Stromal cell of bone marrow (primary cell): ENCODE measurements at regions not wholly inside any gene's neighbourhood (a gene's known extent, or its start where the extent isn't known, plus 50 kb on each side); places are given as distances from the start of the nearest gene placed in this dataset.
A peak's percentile ranks its signal among the peaks of the same experiment; 100 is the strongest.

Experiments
- DNase-seq: peaks from one replicate; pipeline ENCODE4 v3.0.0-alpha.2; 2012; ENCODE audit warnings: low read depth

DNA sequence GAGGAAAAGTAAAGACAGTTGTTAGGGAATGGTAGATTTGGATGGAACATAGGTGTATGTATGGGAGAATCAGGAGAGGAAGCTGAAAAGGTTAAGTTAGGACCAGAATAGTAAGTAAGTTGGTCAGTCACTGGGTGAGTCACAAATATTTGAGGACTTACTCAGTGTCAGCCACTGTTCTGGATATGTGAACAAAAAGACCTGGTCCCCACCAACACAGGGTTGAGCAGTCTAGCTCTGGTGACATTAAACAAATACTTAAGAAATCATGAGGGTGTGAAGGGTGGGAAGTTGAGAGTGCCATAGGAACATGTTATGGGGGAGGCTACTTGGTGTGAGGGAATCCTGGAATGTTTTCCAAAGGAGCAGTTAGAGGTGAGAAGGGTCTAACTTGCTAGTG lies 246.9 kb downstream of the PTEN start:
- peak; percentile 39 for DNase-seq

DNA sequence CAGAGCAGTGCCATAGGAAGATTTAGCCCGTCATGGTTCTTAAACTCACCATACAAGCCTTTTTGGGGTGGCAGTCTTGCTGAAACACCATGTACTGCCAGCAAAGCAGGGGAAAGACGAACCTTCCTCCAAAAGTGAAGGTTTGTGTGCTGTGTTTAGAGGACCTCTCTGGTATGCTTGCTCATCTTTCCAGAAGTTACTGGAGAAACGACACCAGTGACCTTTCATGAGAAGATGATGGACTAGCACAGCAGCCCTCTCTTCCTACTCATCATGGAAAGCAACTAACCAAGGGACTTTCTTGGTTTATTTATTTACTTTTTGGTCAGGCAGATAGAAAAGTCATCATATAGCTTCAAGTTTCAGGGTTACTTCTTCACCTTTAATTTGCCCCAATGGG lies 247.4 kb downstream of the PTEN start:
- no peak for DNase-seq

DNA sequence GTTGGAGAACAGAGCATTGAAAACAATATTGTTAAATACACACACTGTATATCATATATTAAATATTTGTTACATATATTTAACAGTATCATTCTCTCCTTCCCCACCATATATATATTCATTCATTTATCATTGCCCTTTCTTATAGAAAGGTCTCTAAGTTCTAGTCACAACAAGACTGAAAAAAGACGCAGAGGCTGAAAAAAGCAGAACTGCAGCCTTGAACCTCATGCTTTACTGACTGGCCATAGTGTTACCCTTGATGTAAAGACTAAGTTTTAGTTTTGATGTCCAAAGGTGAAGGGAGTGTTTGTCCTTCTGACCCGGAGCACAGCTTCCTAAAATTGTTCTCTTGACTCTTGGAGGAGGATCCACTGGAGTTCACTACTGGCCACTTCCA lies 247.9 kb downstream of the PTEN start:
- no peak for DNase-seq

DNA sequence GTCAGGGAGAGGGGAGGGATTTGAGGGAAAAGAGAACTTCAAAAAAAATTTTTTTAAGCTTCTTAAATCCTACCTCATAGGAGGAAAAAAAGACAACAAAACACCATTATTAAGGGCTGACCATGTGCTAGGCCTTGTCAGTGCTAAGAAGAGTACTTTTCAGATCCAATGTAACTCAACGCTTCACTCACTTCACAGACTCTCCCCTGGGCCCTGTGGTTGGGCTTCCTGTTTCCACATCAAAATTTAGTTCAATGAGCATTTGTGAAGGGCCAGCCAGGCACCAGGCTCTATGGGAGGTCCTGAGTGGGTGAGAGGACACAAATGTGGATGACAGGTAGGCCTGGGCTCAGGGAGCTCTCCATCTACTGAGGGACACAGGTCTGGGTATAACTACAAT lies 249.8 kb downstream of the PTEN start:
- peak; percentile 79 for DNase-seq

DNA sequence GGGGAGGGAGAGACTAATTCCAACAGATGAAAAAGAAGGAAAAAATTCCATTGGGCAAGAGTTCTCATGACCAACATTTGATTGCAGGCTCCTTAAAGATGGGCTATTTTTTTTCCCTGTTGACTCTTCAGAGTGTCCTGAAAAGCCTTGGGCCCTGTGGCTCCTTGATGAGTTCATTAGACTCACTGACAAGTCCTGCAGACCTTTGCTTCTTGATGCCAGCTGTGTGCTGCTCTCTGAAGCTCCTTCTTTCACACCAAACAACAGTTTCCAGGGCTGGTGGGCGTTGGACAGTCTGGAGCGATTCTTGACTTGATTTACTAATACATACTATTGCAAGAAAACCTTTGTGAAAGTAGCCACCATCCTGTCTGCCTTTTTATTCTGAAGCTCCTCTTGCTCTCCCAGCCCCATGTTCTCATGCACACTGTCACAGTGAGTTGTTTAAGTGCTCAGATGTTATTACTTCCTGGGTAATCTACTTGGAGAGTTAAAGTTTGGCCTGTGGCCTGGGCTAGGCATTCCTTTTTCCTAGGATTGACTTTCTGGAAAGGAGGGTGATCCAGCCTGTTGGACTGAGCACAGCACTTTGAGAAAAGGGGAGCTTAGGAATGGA lies 250.3 kb downstream of the PTEN start:
- DNase-seq, result peak; percentile 34

DNA sequence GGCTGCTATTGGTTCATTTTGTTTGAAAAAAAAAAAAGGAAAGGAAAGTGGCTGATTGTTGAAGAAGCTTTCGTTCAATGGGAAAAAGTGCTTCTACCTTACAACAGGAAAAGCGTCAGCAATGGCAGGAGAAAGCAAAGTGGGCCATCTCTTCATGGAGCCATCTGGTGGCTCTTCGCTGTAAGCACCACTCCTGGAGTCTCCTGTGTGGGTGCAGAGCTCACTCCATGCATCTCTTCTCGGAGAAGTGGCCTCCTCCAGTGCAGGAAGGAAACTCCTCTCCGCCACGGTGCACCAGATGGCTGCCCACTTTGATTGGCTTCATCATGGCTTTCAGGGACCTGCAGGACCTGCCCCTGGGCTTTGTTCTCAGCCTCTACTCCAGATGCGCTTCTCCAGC lies 250.9 kb downstream of the PTEN start:
- no peak for DNase-seq

DNA sequence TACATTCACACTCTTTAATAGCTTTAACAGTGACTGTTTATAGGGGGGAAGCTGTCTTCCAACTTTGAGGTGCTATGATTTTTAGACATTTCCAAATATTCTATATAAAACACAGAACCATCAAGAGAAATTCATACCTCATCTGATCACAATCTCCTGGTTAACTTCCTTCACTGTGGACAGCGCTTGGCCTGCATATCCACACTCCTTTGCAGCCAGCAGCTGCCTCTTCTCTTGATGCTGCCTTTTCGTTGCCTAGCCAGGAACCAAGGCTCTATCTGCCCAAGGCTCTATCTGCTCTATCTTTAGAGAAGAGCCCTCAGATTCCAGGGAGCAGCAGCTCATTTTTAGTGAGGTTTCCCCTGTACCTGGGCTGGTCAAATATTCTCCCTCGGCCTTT lies 252.0 kb downstream of the PTEN start:
- DNase-seq, result no peak

DNA sequence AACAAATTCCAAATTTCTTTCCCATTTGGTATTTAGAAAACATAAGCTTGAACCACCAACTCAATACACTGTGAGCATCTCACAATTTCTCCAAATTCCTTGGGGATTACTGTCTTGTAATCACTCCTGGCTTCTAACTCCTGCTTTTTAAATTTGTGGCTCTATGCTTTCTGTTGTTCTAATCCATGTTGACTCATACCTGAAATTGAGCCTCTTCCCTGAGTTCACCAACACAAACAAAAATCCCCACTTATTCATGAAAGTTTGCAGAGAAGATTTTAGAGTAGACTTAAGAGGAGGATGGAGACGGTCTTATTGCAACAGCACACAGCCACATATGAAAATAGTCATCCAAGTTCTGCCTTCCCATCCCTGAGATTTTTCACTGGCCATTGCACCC lies 252.5 kb downstream of the PTEN start:
- DNase-seq, result peak; percentile 36

DNA sequence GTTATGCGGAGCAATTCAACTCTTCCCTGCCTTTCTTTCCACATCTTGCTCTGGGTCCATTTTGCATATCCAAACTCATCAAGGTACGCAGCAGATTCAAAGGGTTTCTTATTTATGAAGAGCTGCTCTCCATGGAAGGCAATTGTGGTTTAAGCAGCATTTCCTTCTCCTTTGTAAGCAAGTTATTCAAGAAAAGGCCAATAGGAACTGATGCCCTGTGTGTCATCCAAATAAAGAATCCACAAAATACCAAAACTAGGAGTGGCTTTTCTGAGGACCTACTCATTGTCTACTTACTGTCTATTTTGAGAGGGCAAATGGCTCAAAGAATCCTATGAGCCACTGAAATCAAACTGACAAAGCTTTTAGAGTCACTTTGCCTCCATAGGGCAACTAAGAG lies 253.1 kb downstream of the PTEN start:
- DNase-seq, result peak; percentile 18

DNA sequence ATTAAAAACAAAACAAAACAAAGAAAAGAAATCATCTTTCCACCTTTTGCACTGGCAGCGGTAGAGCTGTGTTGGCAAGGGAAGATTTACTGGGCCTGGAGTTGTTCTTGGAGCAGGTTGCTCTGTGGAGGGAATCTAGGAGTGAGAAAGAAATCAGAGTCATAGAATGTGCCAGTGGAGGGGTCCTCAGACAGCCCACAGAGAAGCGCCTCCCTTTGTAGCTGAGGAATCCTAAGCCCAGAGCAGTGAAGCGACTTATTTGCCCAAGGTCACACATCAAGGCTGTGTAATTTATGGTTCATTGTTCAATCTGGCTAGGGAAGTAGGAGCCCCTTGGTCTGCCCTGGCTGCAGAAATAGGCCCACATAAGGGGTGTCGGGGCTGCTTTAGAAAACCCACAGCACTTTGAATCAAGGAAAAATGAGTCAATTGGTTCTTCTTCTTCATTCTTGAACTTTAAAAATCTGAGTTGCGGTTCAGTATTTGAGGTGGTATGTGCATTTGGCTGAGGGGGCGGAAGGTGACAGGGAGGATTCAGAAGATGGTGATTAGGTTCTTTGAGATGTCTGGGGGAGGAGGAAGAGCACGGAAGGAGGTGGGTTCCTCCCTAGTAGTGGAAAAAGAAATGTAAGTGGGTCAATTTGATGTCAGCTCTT lies 253.7 kb downstream of the PTEN start:
- no peak for DNase-seq

DNA sequence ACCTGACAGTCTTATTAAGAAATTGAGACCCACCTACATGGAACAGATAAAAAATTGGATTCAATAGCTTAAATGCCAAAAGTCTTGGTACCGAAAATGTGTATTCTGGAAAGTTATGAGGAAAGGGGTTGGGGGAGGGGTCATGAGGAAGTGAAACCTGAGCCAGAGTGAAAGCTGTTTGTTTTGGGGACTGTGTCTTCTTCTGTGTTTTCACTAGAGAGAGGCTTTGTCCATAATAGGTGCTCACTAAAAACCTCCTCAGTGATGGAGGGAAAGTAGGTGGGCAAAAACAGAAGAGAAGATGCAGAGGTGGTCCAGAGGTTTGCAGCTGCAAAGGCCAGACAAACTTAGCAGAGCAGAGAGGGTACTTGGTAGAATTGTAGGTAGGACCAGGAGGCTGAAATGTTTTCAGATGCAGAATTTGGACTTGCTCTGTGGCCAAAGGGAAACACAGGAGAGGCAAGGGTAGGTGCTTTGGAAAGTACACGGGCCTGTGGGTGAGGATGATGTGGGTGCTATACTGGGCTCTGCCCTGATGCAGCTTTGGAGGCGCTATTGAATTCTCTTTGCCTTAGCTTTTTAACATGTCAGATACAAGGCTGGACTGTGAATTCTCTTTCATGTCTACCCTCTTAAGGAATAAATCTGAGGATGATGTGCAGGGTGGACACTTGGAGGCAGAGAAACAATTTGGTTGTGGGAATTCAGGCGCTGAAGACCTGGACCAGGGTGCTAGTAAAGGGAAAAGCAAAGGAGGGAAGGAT lies 254.6 kb downstream of the PTEN start:
- no peak for DNase-seq

DNA sequence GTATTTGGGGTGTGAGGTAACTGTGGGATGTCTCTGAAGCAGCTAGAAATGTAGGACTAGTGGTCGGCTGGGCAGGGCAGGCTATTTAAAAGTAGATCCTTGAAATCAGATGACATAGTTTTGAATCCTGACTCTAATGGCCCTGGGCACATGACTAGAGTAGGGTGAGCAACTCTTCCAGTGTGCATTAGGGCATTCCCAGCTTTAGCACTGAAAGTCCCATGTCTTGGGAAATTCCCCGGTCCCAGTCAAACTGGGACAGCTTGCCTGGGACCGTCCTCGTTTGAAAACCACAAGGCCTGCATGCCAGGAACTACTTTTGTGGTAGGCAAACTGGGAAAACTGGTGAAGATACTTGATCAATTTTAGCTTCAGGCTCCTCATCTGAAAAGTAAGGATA lies 255.3 kb downstream of the PTEN start:
- DNase-seq, result no peak

DNA sequence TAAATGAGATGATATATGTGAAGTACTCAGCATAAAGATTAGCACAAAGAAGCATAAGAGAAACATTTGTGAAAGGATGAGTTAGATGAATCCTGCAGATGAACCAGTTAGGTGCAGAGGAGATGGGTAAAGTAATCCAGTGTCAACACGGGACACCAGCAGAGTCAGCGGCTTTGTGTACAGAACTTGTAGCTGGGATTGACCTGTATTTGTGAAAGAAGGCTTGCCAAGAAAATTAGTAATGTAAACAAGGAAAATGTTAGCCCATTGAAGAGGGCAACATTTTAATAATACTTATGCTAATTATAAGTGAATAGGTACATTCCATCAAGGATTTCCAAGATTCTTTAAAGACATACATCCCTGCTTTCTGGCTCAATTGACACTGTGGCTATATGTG lies 255.7 kb downstream of the PTEN start:
- no peak for DNase-seq

DNA sequence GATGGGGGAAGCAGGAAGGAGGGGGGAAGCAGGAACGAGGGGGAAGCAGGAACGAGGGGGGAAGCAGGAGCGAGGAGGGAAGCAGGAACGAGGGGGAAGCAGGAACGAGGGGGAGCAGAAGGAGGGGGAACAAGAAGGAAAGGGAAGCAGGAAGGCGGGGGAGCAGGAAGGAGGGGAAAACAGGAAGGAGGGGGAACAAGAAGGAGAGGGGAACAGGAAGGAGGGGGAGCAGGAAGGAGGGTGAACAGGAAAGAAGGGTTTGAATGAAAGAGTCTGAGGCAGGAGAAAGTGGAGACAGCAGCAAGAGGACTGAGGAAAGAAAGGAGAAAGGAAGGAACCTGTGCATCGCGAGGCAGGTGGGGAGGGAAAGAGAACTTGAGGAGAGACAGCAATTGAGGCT lies 256.6 kb downstream of the PTEN start:
- DNase-seq, result no peak

DNA sequence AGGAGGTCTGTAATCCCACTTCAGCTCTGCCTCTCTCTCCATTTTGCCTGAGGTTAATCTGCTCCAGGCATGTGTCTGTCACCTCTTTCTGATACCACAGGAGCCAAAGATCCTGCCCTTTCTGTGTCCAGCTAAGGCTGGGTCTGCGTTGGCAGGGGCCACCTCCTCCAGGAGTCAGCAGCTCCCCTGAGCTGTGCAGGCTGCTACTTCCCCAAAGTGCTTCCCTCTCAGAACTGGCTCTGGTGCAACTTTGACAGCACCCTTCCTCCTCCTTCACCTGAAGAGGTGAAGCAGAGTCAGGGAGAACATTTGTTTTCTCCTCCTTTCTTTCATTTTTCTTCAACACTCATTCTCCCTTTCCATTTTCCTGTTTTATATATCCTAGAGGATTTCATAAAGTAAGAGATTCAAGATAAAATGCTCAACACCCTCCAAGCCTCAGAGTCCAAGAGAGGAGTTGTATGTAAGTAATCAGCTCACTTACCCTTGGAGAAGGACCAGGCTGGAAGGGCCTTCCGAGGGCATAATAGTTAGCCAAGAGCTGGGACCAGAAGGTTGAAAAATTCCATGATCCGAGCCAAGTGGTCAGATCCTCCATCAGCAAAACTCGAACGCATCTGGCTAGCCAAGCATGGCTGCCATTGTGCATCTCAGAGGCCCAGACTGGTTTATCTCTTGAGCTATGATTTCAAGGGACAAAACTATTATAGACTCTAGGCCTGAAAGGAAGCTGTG lies 257.3 kb downstream of the PTEN start:
- DNase-seq, result no peak

DNA sequence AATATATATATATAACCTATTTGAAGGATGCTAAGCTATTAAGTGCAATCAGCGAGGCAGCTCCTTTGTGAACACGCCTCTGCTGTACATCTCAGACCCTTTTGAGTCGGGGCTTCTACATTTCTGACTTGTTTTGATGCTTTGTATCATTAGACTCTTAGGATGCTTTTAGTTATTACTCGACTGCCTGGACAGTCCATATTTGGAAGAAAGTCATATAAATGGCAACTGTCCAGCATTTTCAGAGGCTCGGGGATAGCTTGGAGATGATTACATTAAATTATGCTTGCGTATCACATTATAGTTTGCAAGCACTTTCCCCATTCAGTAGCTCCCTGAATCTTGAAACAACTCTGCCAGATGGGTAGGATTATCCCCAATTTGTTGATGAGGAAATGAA lies 257.9 kb downstream of the PTEN start:
- no peak for DNase-seq

DNA sequence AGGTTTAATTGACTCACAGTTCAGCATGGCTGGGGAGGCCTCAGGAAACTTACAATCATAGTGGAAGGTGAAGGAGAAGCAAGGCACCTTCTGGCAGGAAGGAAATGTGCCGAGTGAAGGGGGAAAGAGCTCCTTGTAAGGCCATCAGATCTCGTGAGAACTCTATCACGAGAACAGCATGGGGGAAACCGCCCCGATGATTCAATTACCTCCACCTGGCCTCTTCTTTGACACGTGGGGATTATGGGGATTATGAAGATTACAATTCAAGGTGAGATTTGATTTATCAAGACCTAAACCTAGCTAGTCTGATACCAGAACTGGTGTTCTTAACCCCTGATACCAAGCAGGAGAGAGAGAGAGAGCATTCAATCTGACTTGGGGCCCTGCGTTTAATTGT lies 258.7 kb downstream of the PTEN start:
- no peak for DNase-seq

DNA sequence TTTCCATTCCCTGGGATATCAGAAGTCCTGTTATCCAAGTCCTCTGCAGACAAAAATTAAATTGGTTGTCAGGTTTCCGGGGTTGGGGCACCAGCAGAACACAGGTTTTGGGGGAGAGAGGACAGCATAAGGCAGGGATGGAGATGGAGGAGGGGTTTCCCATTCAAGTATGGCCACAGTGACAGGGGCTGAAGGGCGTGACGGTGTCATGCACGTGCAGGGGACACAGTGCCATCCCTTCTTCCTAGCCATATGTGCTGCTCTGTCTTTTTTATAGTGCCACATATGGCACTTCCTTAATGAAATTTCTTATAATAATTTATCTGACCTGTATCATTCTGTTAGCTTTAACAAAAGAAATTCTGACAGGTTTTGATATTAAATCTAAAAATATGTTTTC lies 259.2 kb downstream of the PTEN start:
- DNase-seq, result no peak

DNA sequence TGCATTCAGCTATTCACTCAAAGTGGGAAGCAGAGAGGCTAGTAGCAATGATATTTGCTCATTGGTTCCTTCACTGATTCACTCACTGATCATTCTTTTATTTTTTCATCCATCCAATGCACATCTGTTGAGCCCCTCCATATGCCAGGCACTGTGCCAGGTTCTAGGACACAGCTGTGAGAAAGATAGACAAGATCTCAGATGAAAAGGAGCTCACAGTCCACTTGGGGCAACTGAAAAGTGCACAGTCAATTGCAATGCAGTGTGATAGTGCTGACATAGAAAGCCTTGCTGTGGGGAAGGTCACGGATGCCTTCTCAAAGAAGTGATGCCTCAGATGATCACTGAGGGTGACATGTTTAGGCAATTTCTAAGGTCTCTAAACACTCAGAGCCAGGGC lies 262.3 kb downstream of the PTEN start:
- DNase-seq, result no peak

DNA sequence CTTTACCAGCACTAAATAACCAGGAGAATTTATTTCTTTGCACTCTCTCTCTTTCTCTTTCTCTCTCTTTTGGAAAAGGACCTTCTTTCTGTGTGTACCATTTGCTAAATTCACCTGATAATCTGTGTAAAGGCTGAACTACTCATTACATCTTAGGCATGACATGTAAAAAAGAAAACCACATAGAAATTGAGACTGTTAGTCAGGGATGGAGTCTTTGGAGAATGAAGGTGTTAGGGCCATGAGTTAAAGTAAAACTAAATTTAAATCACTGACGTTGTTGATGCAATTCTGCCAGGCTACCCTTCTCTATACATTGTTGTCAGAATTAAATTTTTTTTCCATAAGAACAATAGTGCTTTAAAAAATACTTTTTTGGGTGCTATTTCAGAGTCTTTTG lies 263.3 kb downstream of the PTEN start:
- no peak for DNase-seq

DNA sequence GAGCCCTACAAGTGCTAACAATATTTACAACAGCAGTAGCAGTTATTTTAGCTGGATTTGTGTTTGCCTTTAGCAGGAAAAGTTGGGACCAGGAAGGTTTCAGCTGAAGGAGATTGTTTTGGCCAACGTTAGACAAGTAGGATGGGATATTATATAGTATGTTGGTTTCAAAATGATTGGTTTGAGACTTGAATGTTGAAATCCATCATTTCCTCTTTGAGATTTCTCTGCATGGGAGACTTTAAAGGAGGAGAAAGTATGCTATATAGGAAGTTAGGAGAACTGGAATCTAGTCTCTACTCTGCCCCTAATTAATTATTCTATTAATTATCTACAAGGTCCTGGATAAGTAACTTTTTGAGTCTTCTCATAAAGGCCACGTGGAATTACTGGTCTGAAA lies 263.8 kb downstream of the PTEN start:
- DNase-seq, result no peak

DNA sequence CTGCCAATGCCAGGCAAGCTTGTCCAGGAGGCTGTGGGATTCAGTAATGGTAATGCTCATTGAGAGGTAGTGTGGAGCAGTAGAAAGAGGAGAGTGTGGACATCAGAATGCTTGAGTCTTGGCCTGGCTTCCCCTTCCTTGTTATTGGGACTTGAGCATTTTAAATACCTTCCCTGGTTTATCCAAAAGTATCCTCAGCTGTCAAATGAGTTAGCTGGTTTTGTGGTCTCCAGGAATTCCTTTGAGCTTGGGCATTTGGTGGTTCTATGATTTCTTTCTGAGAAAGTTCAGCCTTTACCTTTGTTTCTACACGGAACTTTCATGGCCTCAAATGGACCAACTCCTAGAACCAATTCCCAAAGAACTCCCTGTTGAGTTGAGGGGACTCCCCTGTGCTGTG lies 264.3 kb downstream of the PTEN start:
- DNase-seq, result no peak

DNA sequence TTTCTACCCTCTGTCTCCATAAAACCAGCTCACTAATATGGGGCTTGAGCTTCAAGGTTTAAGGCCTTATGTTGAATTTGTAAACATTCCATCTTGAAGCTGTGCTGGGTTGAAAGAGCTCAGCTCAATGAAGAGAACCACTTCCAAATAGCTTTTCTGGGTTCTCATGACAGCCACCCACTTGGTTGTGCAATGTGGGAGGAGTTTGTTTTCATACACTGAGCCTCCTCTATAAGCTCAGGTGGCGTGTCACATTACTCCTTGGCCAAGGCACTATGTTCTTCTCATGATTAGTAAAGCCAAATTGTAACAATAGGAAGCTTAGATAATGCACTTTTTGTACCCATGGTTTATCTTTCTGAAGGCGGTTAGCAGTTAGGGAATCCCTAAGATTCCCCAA lies 265.6 kb downstream of the PTEN start:
- DNase-seq, result no peak
